LNCAP (cell line): ENCODE measurements at regions not wholly inside any gene's neighbourhood (a gene's known extent, or its start where the extent isn't known, plus 50 kb on each side); places are given as distances from the start of the nearest gene placed in this dataset.

Experiments used
- TF ChIP-seq, protein P1 (sequence below): fragments of 450-650 bp; IDR thresholded peaks from 2 replicates; pipeline ENCODE4 v1.5.1; 2017; ENCODE audit warnings: mild to moderate bottlenecking

- TF ChIP-seq, protein P1, sequence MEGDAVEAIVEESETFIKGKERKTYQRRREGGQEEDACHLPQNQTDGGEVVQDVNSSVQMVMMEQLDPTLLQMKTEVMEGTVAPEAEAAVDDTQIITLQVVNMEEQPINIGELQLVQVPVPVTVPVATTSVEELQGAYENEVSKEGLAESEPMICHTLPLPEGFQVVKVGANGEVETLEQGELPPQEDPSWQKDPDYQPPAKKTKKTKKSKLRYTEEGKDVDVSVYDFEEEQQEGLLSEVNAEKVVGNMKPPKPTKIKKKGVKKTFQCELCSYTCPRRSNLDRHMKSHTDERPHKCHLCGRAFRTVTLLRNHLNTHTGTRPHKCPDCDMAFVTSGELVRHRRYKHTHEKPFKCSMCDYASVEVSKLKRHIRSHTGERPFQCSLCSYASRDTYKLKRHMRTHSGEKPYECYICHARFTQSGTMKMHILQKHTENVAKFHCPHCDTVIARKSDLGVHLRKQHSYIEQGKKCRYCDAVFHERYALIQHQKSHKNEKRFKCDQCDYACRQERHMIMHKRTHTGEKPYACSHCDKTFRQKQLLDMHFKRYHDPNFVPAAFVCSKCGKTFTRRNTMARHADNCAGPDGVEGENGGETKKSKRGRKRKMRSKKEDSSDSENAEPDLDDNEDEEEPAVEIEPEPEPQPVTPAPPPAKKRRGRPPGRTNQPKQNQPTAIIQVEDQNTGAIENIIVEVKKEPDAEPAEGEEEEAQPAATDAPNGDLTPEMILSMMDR, result no peak
Measured at GRCh38 chrX:22800806-22801205, 199.0 kb upstream of the DDX53 start.

- TF ChIP-seq, protein P1, result no peak
Measured at GRCh38 chrX:22803353-22803752, 196.4 kb upstream of the DDX53 start.

- TF ChIP-seq, protein P1, result no peak
Measured at GRCh38 chrX:22810876-22811275, 188.9 kb upstream of the DDX53 start.

DNA sequence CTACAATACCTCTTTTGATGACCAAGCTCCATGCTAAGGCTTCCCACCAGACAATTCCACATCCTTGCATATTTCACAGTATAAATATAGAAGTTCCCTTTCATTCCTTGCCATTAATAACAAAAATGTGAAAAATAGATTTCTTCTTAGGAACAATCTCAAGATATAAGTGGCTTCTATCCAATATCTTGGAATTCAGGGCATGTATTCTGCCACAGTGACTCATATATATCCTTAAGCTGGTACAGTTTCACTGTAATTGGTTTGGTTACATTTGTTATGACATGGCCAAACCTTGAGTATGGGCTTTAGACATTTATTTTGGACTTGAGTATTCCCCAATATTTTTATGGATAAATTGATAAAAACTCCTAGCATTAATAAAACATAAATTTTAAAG is 181.7 kb upstream of the DDX53 start:
- TF ChIP-seq, protein P1, result no peak

GRCh38 chrX:22855693-22856092 is 144.1 kb upstream of the DDX53 start:
- TF ChIP-seq, protein P1, result no peak

- TF ChIP-seq, protein P1, result no peak
Measured at GRCh38 chrX:22859642-22860041, 140.1 kb upstream of the DDX53 start.

- TF ChIP-seq, protein P1, result no peak
Measured at GRCh38 chrX:22882543-22882942, 117.2 kb upstream of the DDX53 start.

GRCh38 chrX:22889819-22890218 is 109.9 kb upstream of the DDX53 start:
- TF ChIP-seq, protein P1, result no peak
